ENCODE measurements at regions not wholly inside any gene's neighbourhood (a gene's known extent, or its start where the extent isn't known, plus 50 kb on each side); places are given as distances from the start of the nearest gene placed in this dataset.

GRCh38 chr22:27613099-27614005 lies 188.2 kb downstream of the MN1 start:
- TF ChIP-seq REST (IDR thresholded peaks at IDR 0.05; ENCODE audit: insufficient read depth in 1 of 2, low read depth in 2 of 2, low read length in 2 of 2) = no peak
- no peak for TF ChIP-seq POLR2AphosphoS5 (IDR thresholded peaks at IDR 0.05; ENCODE audit: low read depth, low read length)
- no peak for TF ChIP-seq SIN3A (IDR thresholded peaks at IDR 0.05; ENCODE audit: borderline replicate concordance, insufficient read depth, low read length)
- no peak for TF ChIP-seq FOXP2 (optimal IDR thresholded peaks at IDR 0.05; ENCODE audit: borderline replicate concordance, extremely low read depth, extremely low read length, insufficient read depth)
- no peak for TF ChIP-seq TAF1 (IDR thresholded peaks at IDR 0.05; ENCODE audit: borderline replicate concordance, insufficient read depth, low read length)

- no peak for TF ChIP-seq SIN3A (IDR thresholded peaks at IDR 0.05; ENCODE audit: borderline replicate concordance, insufficient read depth, low read length)
Observed at GRCh38 chr22:27614006-27614649, 187.4 kb downstream of the MN1 start.

GRCh38 chr22:27614650-27615007 lies 186.9 kb downstream of the MN1 start:
- no peak for TF ChIP-seq SIN3A (IDR thresholded peaks at IDR 0.05; ENCODE audit: borderline replicate concordance, insufficient read depth, low read length)
- TF ChIP-seq POLR2AphosphoS5 (IDR thresholded peaks at IDR 0.05; ENCODE audit: low read depth, low read length) = no peak
- no peak for TF ChIP-seq TAF1 (IDR thresholded peaks at IDR 0.05; ENCODE audit: borderline replicate concordance, insufficient read depth, low read length)
- no peak for TF ChIP-seq REST (IDR thresholded peaks at IDR 0.05; ENCODE audit: insufficient read depth in 1 of 2, low read depth in 2 of 2, low read length in 2 of 2)
- TF ChIP-seq FOXP2 (optimal IDR thresholded peaks at IDR 0.05; ENCODE audit: borderline replicate concordance, extremely low read depth, extremely low read length, insufficient read depth) = no peak

- TF ChIP-seq TAF1 (IDR thresholded peaks at IDR 0.05; ENCODE audit: borderline replicate concordance, insufficient read depth, low read length) (no peak), POLR2AphosphoS5 (IDR thresholded peaks at IDR 0.05; ENCODE audit: low read depth, low read length) (no peak), SIN3A (IDR thresholded peaks at IDR 0.05; ENCODE audit: borderline replicate concordance, insufficient read depth, low read length) (no peak), FOXP2 (optimal IDR thresholded peaks at IDR 0.05; ENCODE audit: borderline replicate concordance, extremely low read depth, extremely low read length, insufficient read depth) (no peak)
Observed at GRCh38 chr22:27615408-27615807, 186.1 kb downstream of the MN1 start.

GRCh38 chr22:27616033-27616432 lies 185.5 kb downstream of the MN1 start:
- TF ChIP-seq POLR2AphosphoS5 (IDR thresholded peaks at IDR 0.05; ENCODE audit: low read depth, low read length) (no peak), REST (IDR thresholded peaks at IDR 0.05; ENCODE audit: insufficient read depth in 1 of 2, low read depth in 2 of 2, low read length in 2 of 2) (no peak), SIN3A (IDR thresholded peaks at IDR 0.05; ENCODE audit: borderline replicate concordance, insufficient read depth, low read length) (no peak), TAF1 (IDR thresholded peaks at IDR 0.05; ENCODE audit: borderline replicate concordance, insufficient read depth, low read length) (no peak), FOXP2 (optimal IDR thresholded peaks at IDR 0.05; ENCODE audit: borderline replicate concordance, extremely low read depth, extremely low read length, insufficient read depth) (no peak)

Measured in PFSK-1 (cell line).